ENCODE measurements at regions not wholly inside any gene's neighbourhood (a gene's known extent, or its start where the extent isn't known, plus 50 kb on each side); places are given as distances from the start of the nearest gene placed in this dataset.

- TF ChIP-seq TAF1 (IDR thresholded peaks at IDR 0.05; ENCODE audit: low read depth) (no peak), CTCF (IDR thresholded peaks at IDR 0.05; ENCODE audit: poor library complexity, severe bottlenecking) (no peak), POLR2AphosphoS5 (IDR thresholded peaks at IDR 0.05) (no peak), EZH2 (IDR thresholded peaks at IDR 0.05; ENCODE audit: borderline replicate concordance, insufficient read depth, low read length, poor library complexity, severe bottlenecking) (no peak), EP300 (conservative IDR thresholded peaks at IDR 0.05; ENCODE audit: poor library complexity, severe bottlenecking) (no peak)
These were observed 131.8 kb downstream of the ATP6V1G3 start for GRCh38 chr1:198408716-198409115.
